Loucy (cell line): ENCODE measurements at regions not wholly inside any gene's neighbourhood (a gene's known extent, or its start where the extent isn't known, plus 50 kb on each side); places are given as distances from the start of the nearest gene placed in this dataset.

Experiments
- H2AFZ ChIP-seq: fragments of 200-600 bp; sonication (generic); 2 replicates; pipeline ENCODE4 v1.6.0; 2016; ENCODE audit warnings: antibody characterized with exemption, mild to moderate bottlenecking, low read length, moderate library complexity
- H3F3A ChIP-seq: fragments of 200-600 bp; 2 replicates; pipeline ENCODE4 v1.6.0; 2016; ENCODE audit warnings: antibody characterized with exemption, low read depth, mild to moderate bottlenecking
- H3K27me3 ChIP-seq: fragments of 200-600 bp; sonication (generic); 2 replicates; pipeline ENCODE4 v1.6.1; 2014; ENCODE audit warnings: low read length, mild to moderate bottlenecking; ENCODE audit not compliant: insufficient read depth, poor library complexity, severe bottlenecking
- H3K36me3 ChIP-seq: fragments of 200-600 bp; sonication (generic); 2 replicates; pipeline ENCODE4 v1.6.1; 2016; ENCODE audit warnings: low read length; ENCODE audit not compliant: insufficient read depth
- H3K4me1 ChIP-seq: fragments of 200-600 bp; sonication (generic); 2 replicates; pipeline ENCODE4 v1.5.1; 2014; ENCODE audit warnings: low read length, mild to moderate bottlenecking; ENCODE audit not compliant: insufficient read depth, poor library complexity, severe bottlenecking
- H3K4me2 ChIP-seq: fragments of 200-600 bp; sonication (generic); 2 replicates; pipeline ENCODE4 v1.6.0; 2014; ENCODE audit warnings: antibody characterized with exemption, low read length, low read depth, mild to moderate bottlenecking; ENCODE audit not compliant: poor library complexity, severe bottlenecking
- H3K4me3 ChIP-seq: fragments of 200-600 bp; sonication (generic); 2 replicates; pipeline ENCODE4 v1.5.1; 2014; ENCODE audit warnings: low read length, mild to moderate bottlenecking, mixed read lengths; ENCODE audit not compliant: poor library complexity, severe bottlenecking
- H3K79me2 ChIP-seq: fragments of 200-600 bp; sonication (generic); 2 replicates; pipeline ENCODE4 v1.6.1; 2014; ENCODE audit warnings: low read length; ENCODE audit not compliant: insufficient read depth
- H3K9ac ChIP-seq: fragments of 200-600 bp; sonication (generic); 2 replicates; pipeline ENCODE4 v1.6.0; 2014; ENCODE audit warnings: mild to moderate bottlenecking, low read depth, low read length, moderate library complexity; ENCODE audit not compliant: poor library complexity, severe bottlenecking
- H3K9me2 ChIP-seq: fragments of 200-600 bp; sonication (generic); replicated peaks from 2 replicates; pipeline ENCODE4 v1.6.1; 2016; ENCODE audit warnings: low read depth, low read length, mixed read lengths
- H3K9me3 ChIP-seq: fragments of 200-600 bp; sonication (generic); 2 replicates; pipeline ENCODE4 v1.6.1; 2014; ENCODE audit warnings: mild to moderate bottlenecking, antibody characterized with exemption, low read length, low read depth; ENCODE audit not compliant: insufficient read depth
- H4K20me1 ChIP-seq: fragments of 200-600 bp; sonication (generic); 2 replicates; pipeline ENCODE4 v1.6.0; 2014; ENCODE audit warnings: antibody characterized with exemption, low read length, mild to moderate bottlenecking; ENCODE audit not compliant: insufficient read depth, poor library complexity, severe bottlenecking
- CTCF ChIP-seq: fragments of 200-600 bp; sonication (generic); conservative IDR thresholded peaks from 2 replicates; pipeline ENCODE4 v1.5.1; 2014; ENCODE audit warnings: mild to moderate bottlenecking, antibody characterized with exemption, low read length
- EZH2phosphoT487 ChIP-seq: fragments of 200-600 bp; IDR thresholded peaks from 2 replicates; pipeline ENCODE4 v1.6.1; 2018; ENCODE audit warnings: antibody characterized with exemption, mild to moderate bottlenecking, moderate library complexity, borderline replicate concordance

GRCh38 chr14:46480817-46481216 is 170.8 kb downstream of the RPL10L start:
- Histone ChIP-seq H3K4me1 (no peaks in the 10 kb centered on the region), H3F3A (no peaks in the 10 kb centered on the region), H4K20me1 (no peaks in the 10 kb centered on the region), H3K9me2 (no peaks in the 10 kb centered on the region), H3K9ac (no peak overlapping the region), H3K4me2 (no peak overlapping the region), H3K79me2 (no peaks in the 10 kb centered on the region), H3K4me3 (no peak overlapping the region), H3K36me3 (no peaks in the 10 kb centered on the region), H2AFZ (no peak overlapping the region), H3K27me3 (no peaks in the 10 kb centered on the region), H3K9me3 (no peaks in the 10 kb centered on the region)
- TF ChIP-seq CTCF (no peak), EZH2phosphoT487 (no peak)

- H3K4me2 ChIP-seq = no peak overlapping the region
- no peaks in the 10 kb centered on the region for H4K20me1 ChIP-seq
- no peak for TF ChIP-seq CTCF
- no peak for TF ChIP-seq EZH2phosphoT487
- H3K36me3 ChIP-seq = no peaks in the 10 kb centered on the region
- H3K4me3 ChIP-seq = no peak overlapping the region
- H3K79me2 ChIP-seq = no peaks in the 10 kb centered on the region
- H3K27me3 ChIP-seq = no peaks in the 10 kb centered on the region
- no peaks in the 10 kb centered on the region for H3K9me3 ChIP-seq
- H3F3A ChIP-seq = no peaks in the 10 kb centered on the region
- H2AFZ ChIP-seq = no peak overlapping the region
- no peaks in the 10 kb centered on the region for H3K4me1 ChIP-seq
- H3K9ac ChIP-seq = no peak overlapping the region
- no peaks in the 10 kb centered on the region for H3K9me2 ChIP-seq
These were observed 179.3 kb downstream of the RPL10L start for GRCh38 chr14:46472261-46472660.

- Histone ChIP-seq H3K4me1 (no peaks in the 10 kb centered on the region), H3K9me3 (no peaks in the 10 kb centered on the region)
These were observed 187.2 kb downstream of the RPL10L start for GRCh38 chr14:46464341-46464740.

More at GRCh38 chr14:46464341-46464740, 187.2 kb downstream of the RPL10L start:
- H3F3A ChIP-seq = no peaks in the 10 kb centered on the region
- TF ChIP-seq CTCF = no peak
- H4K20me1 ChIP-seq = no peaks in the 10 kb centered on the region
- H3K9ac ChIP-seq = no peak overlapping the region
- no peaks in the 10 kb centered on the region for H3K79me2 ChIP-seq
- H3K4me2 ChIP-seq = no peak overlapping the region
- H3K27me3 ChIP-seq = no peaks in the 10 kb centered on the region
- no peak overlapping the region for H3K4me3 ChIP-seq
- no peaks in the 10 kb centered on the region for H3K9me2 ChIP-seq
- no peak overlapping the region for H2AFZ ChIP-seq
- H3K36me3 ChIP-seq = no peaks in the 10 kb centered on the region
